Natural killer cell (primary cell): ENCODE measurements at regions not wholly inside any gene's neighbourhood (a gene's known extent, or its start where the extent isn't known, plus 50 kb on each side); places are given as distances from the start of the nearest gene placed in this dataset.

Experiments
- ATAC-seq, 3 donors: fragments of 150-1000 bp in 2 of 3; fragments of 200-7000 bp in 1 of 3; cut with Tn5 transposase; 1 replicate in 1 of 3; 2 replicates in 2 of 3; pipeline ENCODE4 v1.10.0; 2021; ENCODE audit warnings: mild to moderate bottlenecking in 2 of 3, moderate library complexity in 2 of 3
- DNase-seq, 2 donors: peaks; one replicate each; pipeline versions ENCODE4 v3.0.0 to v3.0.0-alpha.2; 2013 to 2021; ENCODE audit warnings: mixed read lengths in 1 of 2
- H3K27ac ChIP-seq: one replicate; pipeline ENCODE4 v1.5.1; 2013; ENCODE audit warnings: mild to moderate bottlenecking, low read length
- H3K27me3 ChIP-seq: one replicate; pipeline ENCODE4 v1.6.1; 2013; ENCODE audit warnings: low read length; ENCODE audit not compliant: control insufficient read depth, insufficient read depth
- H3K36me3 ChIP-seq: one replicate; pipeline ENCODE4 v1.6.1; 2013; ENCODE audit warnings: low read length; ENCODE audit not compliant: control insufficient read depth, insufficient read depth
- H3K4me1 ChIP-seq: one replicate; pipeline ENCODE4 v1.6.1; 2013; ENCODE audit warnings: low read length; ENCODE audit not compliant: control insufficient read depth, insufficient read depth
- H3K4me3 ChIP-seq: one replicate; pipeline ENCODE4 v1.5.1; 2013; ENCODE audit warnings: low read length
- H3K9me3 ChIP-seq: one replicate; pipeline ENCODE4 v1.6.1; 2013; ENCODE audit warnings: low read length; ENCODE audit not compliant: control insufficient read depth, insufficient read depth
- H3K27ac Mint-ChIP-seq, 2 donors: one replicate each; pipeline ENCODE4 v1.8.0; 2022; ENCODE audit warnings: mild to moderate bottlenecking in 2 of 2, mixed read lengths in 2 of 2, moderate library complexity in 1 of 2
- H3K27me3 Mint-ChIP-seq, 2 donors: one replicate each; pipeline ENCODE4 v1.8.0; 2022; ENCODE audit warnings: low read depth in 2 of 2, mixed read lengths in 2 of 2
- H3K36me3 Mint-ChIP-seq: one replicate; pipeline ENCODE4 v1.8.0; 2022; ENCODE audit warnings: mixed read lengths
- H3K4me1 Mint-ChIP-seq, 2 donors: one replicate each; pipeline ENCODE4 v1.8.0; 2022; ENCODE audit warnings: mixed read lengths in 2 of 2
- H3K4me3 Mint-ChIP-seq: one replicate; pipeline ENCODE4 v1.8.0; 2022; ENCODE audit warnings: mild to moderate bottlenecking, moderate library complexity, mixed read lengths
- H3K9me3 Mint-ChIP-seq, 2 donors: one replicate each; pipeline ENCODE4 v1.8.0; 2022; ENCODE audit warnings: mixed read lengths in 2 of 2
- WGBS: methylation state at CpG from one replicate; pipeline ENCODE4 v1.1.7; 2013; ENCODE audit warnings: missing lambda C conversion rate; ENCODE audit not compliant: insufficient coverage; 5-methylcytosine and 5-hydroxymethylcytosine counted together
- intact Hi-C: fragments of 100-400 bp; cut with micrococcal nuclease; formaldehyde crosslinking; loops from one replicate; pipeline ENCODE4 v1.14.2; 2022
- TF ChIP-seq, protein P1 (sequence below): fragments of 200-600 bp; IDR thresholded peaks from one replicate; pipeline ENCODE4 v1.8.0; 2022; ENCODE audit warnings: antibody characterized with exemption

GRCh38 chr7:51593628-51594027 lies 277.0 kb upstream of the COBL start:
- WGBS: no CpG with 5 or more reads among the region's 2 CpGs
- H3K4me1 ChIP-seq: no peaks in the 10 kb centered on the region
- H3K27ac Mint-ChIP-seq: no peak overlapping the region
- DNase-seq: no peak
- H3K9me3 ChIP-seq: no peaks in the 10 kb centered on the region
- no peaks in the 10 kb centered on the region for H3K27me3 ChIP-seq
- no peaks in the 10 kb centered on the region for H3K36me3 ChIP-seq
- no peak overlapping the region for H3K4me3 ChIP-seq
- intact Hi-C loops: no loop called here
- H3K9me3 Mint-ChIP-seq: peaks cover 8 to 11% of the 10 kb centered on the region in 2 donors
- no peak overlapping the region for H3K4me3 Mint-ChIP-seq
- ATAC-seq: no peak
- H3K36me3 Mint-ChIP-seq: no peaks in the 10 kb centered on the region
- H3K27ac ChIP-seq: no peak overlapping the region
- TF ChIP-seq, protein P1, sequence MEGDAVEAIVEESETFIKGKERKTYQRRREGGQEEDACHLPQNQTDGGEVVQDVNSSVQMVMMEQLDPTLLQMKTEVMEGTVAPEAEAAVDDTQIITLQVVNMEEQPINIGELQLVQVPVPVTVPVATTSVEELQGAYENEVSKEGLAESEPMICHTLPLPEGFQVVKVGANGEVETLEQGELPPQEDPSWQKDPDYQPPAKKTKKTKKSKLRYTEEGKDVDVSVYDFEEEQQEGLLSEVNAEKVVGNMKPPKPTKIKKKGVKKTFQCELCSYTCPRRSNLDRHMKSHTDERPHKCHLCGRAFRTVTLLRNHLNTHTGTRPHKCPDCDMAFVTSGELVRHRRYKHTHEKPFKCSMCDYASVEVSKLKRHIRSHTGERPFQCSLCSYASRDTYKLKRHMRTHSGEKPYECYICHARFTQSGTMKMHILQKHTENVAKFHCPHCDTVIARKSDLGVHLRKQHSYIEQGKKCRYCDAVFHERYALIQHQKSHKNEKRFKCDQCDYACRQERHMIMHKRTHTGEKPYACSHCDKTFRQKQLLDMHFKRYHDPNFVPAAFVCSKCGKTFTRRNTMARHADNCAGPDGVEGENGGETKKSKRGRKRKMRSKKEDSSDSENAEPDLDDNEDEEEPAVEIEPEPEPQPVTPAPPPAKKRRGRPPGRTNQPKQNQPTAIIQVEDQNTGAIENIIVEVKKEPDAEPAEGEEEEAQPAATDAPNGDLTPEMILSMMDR: no peak
- H3K4me1 Mint-ChIP-seq: no peaks in the 10 kb centered on the region
- H3K27me3 Mint-ChIP-seq: no peaks in the 10 kb centered on the region

GRCh38 chr7:51592842-51593599 lies 276.4 kb upstream of the COBL start:
- H3K27me3 ChIP-seq: no peaks in the 10 kb centered on the region
- intact Hi-C loops: no loop called here
- DNase-seq: no peak
- Mint-ChIP-seq H3K27me3 (no peaks in the 10 kb centered on the region), H3K36me3 (no peaks in the 10 kb centered on the region), H3K4me3 (no peak overlapping the region), H3K27ac (no peak overlapping the region), H3K9me3 (peaks cover 8 to 9% of the 10 kb centered on the region in 2 donors), H3K4me1 (no peaks in the 10 kb centered on the region)
- no peak overlapping the region for H3K4me3 ChIP-seq
- ATAC-seq: no peak
- H3K36me3 ChIP-seq: no peaks in the 10 kb centered on the region
- no peak overlapping the region for H3K27ac ChIP-seq
- TF ChIP-seq, protein P1: no peak
- no peaks in the 10 kb centered on the region for H3K4me1 ChIP-seq
- WGBS: 76% methylated on average over 9 of the region's 10 CpGs
- no peaks in the 10 kb centered on the region for H3K9me3 ChIP-seq

DNA sequence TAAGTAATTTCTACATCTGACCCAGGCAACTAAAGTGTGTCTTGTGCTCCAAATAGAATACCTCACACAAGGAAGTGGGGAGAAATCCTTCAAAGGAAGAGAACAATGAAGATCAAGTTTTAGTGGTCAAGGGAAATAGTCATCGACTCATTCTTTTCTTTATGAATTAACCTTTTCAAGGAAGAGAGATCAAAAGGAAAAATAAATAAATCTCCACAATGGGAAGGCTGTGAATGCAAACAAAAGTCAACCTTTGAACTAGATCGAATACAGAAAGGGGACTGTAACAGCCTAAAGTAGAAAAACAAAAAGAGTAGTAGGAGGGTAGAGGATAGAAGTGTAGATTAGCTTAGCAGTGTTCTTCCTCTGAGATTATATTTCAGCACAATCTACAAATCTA lies 274.6 kb upstream of the COBL start:
- Histone ChIP-seq H3K4me1 (no peaks in the 10 kb centered on the region), H3K27me3 (no peaks in the 10 kb centered on the region), H3K9me3 (no peaks in the 10 kb centered on the region), H3K36me3 (no peaks in the 10 kb centered on the region), H3K4me3 (no peak overlapping the region), H3K27ac (no peak overlapping the region)
- no peak for ATAC-seq
- DNase-seq: no peak
- 0% methylated on average over 1 of the region's 2 CpGs for WGBS
- intact Hi-C loops: no loop called here
- no peaks in the 10 kb centered on the region for H3K36me3 Mint-ChIP-seq
- H3K4me3 Mint-ChIP-seq: no peak overlapping the region
- TF ChIP-seq, protein P1: no peak
- no peaks in the 10 kb centered on the region for H3K27me3 Mint-ChIP-seq
- peaks cover 5 to 9% of the 10 kb centered on the region in 2 donors for H3K9me3 Mint-ChIP-seq
- no peaks in the 10 kb centered on the region for H3K4me1 Mint-ChIP-seq
- no peak overlapping the region for H3K27ac Mint-ChIP-seq

- Mint-ChIP-seq H3K4me3 (no peak overlapping the region), H3K4me1 (no peaks in the 10 kb centered on the region), H3K9me3 (peaks cover 5 to 9% of the 10 kb centered on the region in 2 donors), H3K27ac (no peak overlapping the region), H3K27me3 (no peaks in the 10 kb centered on the region), H3K36me3 (no peaks in the 10 kb centered on the region)
- H3K27me3 ChIP-seq: no peaks in the 10 kb centered on the region
- TF ChIP-seq, protein P1: no peak
- H3K4me1 ChIP-seq: no peaks in the 10 kb centered on the region
- no peaks in the 10 kb centered on the region for H3K36me3 ChIP-seq
- 15% methylated on average over 3 of the region's 5 CpGs for WGBS
- intact Hi-C loops: no loop called here
- ATAC-seq (no peak), DNase-seq (no peak)
- H3K27ac ChIP-seq: no peak overlapping the region
- H3K9me3 ChIP-seq: no peaks in the 10 kb centered on the region
- no peak overlapping the region for H3K4me3 ChIP-seq
Measured at GRCh38 chr7:51590746-51591145, 274.1 kb upstream of the COBL start.
